Smooth muscle cell (in vitro differentiated cells): ENCODE measurements at regions not wholly inside any gene's neighbourhood (a gene's known extent, or its start where the extent isn't known, plus 50 kb on each side); places are given as distances from the start of the nearest gene placed in this dataset.
"Not testable (repeated sequence)": the region's sequence is repeated elsewhere in the genome, so short reads cannot be mapped to it uniquely, and the experiment has no call there.

Experiments
- DNase-seq: peaks from one replicate; lab custom pipeline; 2025; ENCODE audit not compliant: unreplicated experiment; lab: John Stamatoyannopoulos, UW
- H2AFZ ChIP-seq: fragments of 200-600 bp; sonication (generic); 2 replicates; pipeline ENCODE4 v1.6.0; 2016; ENCODE audit warnings: antibody characterized with exemption, low read depth, mild to moderate bottlenecking
- H3F3A ChIP-seq: fragments of 200-600 bp; sonication (generic); 2 replicates; pipeline ENCODE4 v1.6.0; 2017; ENCODE audit warnings: antibody characterized with exemption, low read depth
- H3K27ac ChIP-seq: fragments of 200-600 bp; sonication (generic); 2 replicates; pipeline ENCODE4 v1.5.1; 2016; ENCODE audit warnings: low read depth, mild to moderate bottlenecking
- H3K27me3 ChIP-seq: fragments of 200-600 bp; sonication (generic); 2 replicates; pipeline ENCODE4 v1.6.1; 2016; ENCODE audit warnings: low read depth, mild to moderate bottlenecking
- H3K36me3 ChIP-seq: fragments of 200-600 bp; sonication (generic); 2 replicates; pipeline ENCODE4 v1.5.1; 2016; ENCODE audit warnings: low read depth
- H3K4me1 ChIP-seq: fragments of 200-600 bp; sonication (generic); 2 replicates; pipeline ENCODE4 v1.5.1; 2016; ENCODE audit warnings: low read depth
- H3K4me2 ChIP-seq: fragments of 200-600 bp; sonication (generic); 2 replicates; pipeline ENCODE4 v1.6.0; 2016; ENCODE audit warnings: mild to moderate bottlenecking
- H3K4me3 ChIP-seq: fragments of 200-600 bp; sonication (generic); 2 replicates; pipeline ENCODE4 v1.5.1; 2016; ENCODE audit warnings: mild to moderate bottlenecking
- H3K79me2 ChIP-seq: fragments of 200-600 bp; sonication (generic); 2 replicates; pipeline ENCODE4 v1.6.0; 2016; ENCODE audit warnings: low read depth, mild to moderate bottlenecking
- H3K9ac ChIP-seq: fragments of 200-600 bp; sonication (generic); 2 replicates; pipeline ENCODE4 v1.6.0; 2016; ENCODE audit warnings: low read depth
- H3K9me3 ChIP-seq: fragments of 200-600 bp; sonication (generic); replicated peaks from 2 replicates; pipeline ENCODE4 v1.5.1; 2016; ENCODE audit warnings: low read depth
- H4K20me1 ChIP-seq: fragments of 200-600 bp; sonication (generic); 2 replicates; pipeline ENCODE4 v1.6.0; 2016; ENCODE audit warnings: low read depth
- WGBS: methylation state at CpG from one replicate; pipeline ENCODE4 v1.1.7; 2016; ENCODE audit warnings: low lambda C conversion rate; 5-methylcytosine and 5-hydroxymethylcytosine counted together
- TF ChIP-seq, protein P1 (sequence below): fragments of 200-600 bp; sonication (generic); IDR thresholded peaks from 2 replicates; pipeline ENCODE4 v1.5.1; 2017; ENCODE audit warnings: borderline replicate concordance, mild to moderate bottlenecking, antibody characterized with exemption; ENCODE audit not compliant: insufficient read depth, poor library complexity, severe bottlenecking

DNA sequence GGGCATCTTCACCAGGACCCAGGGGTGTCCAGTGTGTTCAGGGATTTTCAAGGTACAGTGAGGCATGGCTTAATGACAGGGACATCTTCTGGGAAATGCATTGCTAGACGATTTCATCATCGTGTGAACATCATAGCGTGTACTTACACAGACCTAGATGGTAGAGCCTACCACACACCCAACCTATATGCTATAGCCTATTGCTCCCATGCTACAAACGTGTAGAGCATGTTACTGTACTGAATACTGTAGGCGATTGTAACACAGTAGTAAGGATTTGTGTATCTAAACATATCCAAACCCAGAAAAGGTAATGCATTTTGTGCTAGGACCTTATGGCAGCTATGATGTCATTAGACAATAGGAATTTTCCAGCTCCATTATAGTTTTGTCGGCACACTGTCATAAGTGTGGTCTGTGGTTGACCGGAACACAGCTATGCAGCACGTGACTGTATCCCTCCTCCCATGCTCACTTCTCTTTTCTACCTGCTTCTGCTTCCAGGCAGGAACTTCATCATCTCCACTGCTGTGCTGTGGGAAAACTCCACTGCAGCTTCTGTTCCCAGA is 416.2 kb upstream of the NFE2L3 start:
- TF ChIP-seq, protein P1, sequence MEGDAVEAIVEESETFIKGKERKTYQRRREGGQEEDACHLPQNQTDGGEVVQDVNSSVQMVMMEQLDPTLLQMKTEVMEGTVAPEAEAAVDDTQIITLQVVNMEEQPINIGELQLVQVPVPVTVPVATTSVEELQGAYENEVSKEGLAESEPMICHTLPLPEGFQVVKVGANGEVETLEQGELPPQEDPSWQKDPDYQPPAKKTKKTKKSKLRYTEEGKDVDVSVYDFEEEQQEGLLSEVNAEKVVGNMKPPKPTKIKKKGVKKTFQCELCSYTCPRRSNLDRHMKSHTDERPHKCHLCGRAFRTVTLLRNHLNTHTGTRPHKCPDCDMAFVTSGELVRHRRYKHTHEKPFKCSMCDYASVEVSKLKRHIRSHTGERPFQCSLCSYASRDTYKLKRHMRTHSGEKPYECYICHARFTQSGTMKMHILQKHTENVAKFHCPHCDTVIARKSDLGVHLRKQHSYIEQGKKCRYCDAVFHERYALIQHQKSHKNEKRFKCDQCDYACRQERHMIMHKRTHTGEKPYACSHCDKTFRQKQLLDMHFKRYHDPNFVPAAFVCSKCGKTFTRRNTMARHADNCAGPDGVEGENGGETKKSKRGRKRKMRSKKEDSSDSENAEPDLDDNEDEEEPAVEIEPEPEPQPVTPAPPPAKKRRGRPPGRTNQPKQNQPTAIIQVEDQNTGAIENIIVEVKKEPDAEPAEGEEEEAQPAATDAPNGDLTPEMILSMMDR, result no peak
- Histone ChIP-seq H3K4me1 (peaks cover 16% of the 10 kb centered on the region), H3K79me2 (no peaks in the 10 kb centered on the region)

DNA sequence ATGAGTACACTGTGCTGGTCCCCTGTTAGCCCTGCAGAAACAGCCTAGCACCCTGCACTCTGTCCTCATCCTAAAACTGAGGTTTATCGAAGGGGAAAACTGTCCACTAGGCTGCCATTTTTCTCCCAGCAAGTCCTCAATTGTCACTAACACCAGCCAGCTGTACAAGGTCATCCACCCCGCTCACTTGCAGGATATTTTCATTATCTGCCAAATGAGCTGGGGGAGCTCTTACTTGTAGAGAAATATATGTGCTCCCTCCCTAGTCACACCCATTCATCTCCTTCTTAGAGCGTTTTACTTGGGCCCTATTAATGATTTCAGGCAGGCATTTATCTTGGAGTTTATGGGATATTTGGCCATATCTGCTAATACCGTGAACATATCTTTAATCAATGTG is 413.5 kb upstream of the NFE2L3 start:
- H3K4me2 ChIP-seq, result no peak overlapping the region
- 97% methylated on average over 4 of the region's 4 CpGs for WGBS
- H3K79me2 ChIP-seq, result no peaks in the 10 kb centered on the region
- no peak overlapping the region for H2AFZ ChIP-seq
- no peak overlapping the region for H3K27ac ChIP-seq
- DNase-seq, result no peak
- no peaks in the 10 kb centered on the region for H3K9me3 ChIP-seq
- no peak overlapping the region for H3K4me3 ChIP-seq
- H3K4me1 ChIP-seq, result peaks cover 3% of the 10 kb centered on the region
- H3F3A ChIP-seq, result no peaks in the 10 kb centered on the region
- H4K20me1 ChIP-seq, result no peaks in the 10 kb centered on the region
- TF ChIP-seq, protein P1, result no peak
- no peak overlapping the region for H3K9ac ChIP-seq
- no peaks in the 10 kb centered on the region for H3K36me3 ChIP-seq
- H3K27me3 ChIP-seq, result no peaks in the 10 kb centered on the region

More for the DNA sequence above, 416.2 kb upstream of the NFE2L3 start:
- Histone ChIP-seq H3K27ac (no peak overlapping the region), H3K4me3 (no peak overlapping the region), H3K27me3 (no peaks in the 10 kb centered on the region), H3K9ac (no peak overlapping the region), H2AFZ (no peak overlapping the region), H3K9me3 (no peaks in the 10 kb centered on the region), H3K4me2 (no peak overlapping the region), H4K20me1 (no peaks in the 10 kb centered on the region), H3K36me3 (no peaks in the 10 kb centered on the region), H3F3A (no peaks in the 10 kb centered on the region)
- WGBS, result 81% methylated on average over 8 of the region's 8 CpGs
- DNase-seq, result no peak

DNA sequence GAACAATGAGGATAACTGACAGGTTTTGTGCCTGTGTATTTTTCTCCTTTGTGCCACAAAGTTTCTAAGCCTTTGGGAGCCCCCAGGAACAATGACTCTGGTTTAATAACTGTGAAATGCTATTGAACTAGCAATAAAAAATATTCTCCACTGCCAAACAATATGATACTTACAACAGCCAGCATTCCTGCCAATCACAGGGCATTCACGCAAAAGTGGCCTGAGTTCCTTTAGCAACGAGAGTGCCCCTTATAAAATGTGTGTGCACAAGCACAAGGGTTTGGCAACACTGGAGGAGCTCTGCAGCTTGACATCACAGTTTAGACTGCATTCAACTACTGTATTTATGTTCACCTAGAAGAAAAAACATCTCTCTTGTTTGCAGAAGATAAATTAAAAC is 412.9 kb upstream of the NFE2L3 start:
- Histone ChIP-seq H2AFZ (no peak overlapping the region), H3K4me3 (no peak overlapping the region), H3K36me3 (no peaks in the 10 kb centered on the region), H4K20me1 (no peaks in the 10 kb centered on the region), H3K4me2 (no peak overlapping the region), H3K27me3 (no peaks in the 10 kb centered on the region), H3K4me1 (peaks cover 3% of the 10 kb centered on the region), H3K9ac (no peak overlapping the region), H3K9me3 (no peaks in the 10 kb centered on the region), H3K79me2 (no peaks in the 10 kb centered on the region), H3F3A (no peaks in the 10 kb centered on the region), H3K27ac (no peak overlapping the region)
- no peak for DNase-seq
- 77% methylated on average over 2 of the region's 2 CpGs for WGBS
- TF ChIP-seq, protein P1, result no peak

DNA sequence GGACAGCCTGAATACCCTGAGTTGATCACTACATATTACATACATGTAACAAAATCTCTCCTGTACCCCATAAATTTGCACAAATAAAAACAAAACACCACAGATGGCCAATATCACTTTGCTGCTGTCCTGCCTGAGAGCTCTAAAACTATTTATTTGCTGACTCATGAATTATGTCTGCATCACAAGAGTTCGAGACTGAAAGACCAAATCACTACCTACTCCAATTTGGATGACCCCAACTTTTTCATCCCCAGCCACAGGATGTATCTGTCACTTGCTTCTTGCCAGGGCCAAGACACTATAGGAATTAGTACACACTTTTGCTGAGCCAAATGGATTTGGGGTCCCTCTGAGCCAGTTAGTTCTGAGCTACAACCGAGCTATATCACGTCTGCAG is 409.7 kb upstream of the NFE2L3 start:
- Histone ChIP-seq H3K4me2 (no peak overlapping the region), H2AFZ (no peak overlapping the region), H3K36me3 (no peaks in the 10 kb centered on the region), H3K27ac (no peak overlapping the region), H3K4me1 (no peaks in the 10 kb centered on the region), H3F3A (no peaks in the 10 kb centered on the region), H3K79me2 (no peaks in the 10 kb centered on the region), H3K9ac (no peak overlapping the region), H3K9me3 (no peaks in the 10 kb centered on the region), H3K4me3 (no peak overlapping the region), H3K27me3 (no peaks in the 10 kb centered on the region), H4K20me1 (no peaks in the 10 kb centered on the region)
- TF ChIP-seq, protein P1, result no peak
- DNase-seq, result no peak
- 81% methylated on average over 3 of the region's 3 CpGs for WGBS

DNA sequence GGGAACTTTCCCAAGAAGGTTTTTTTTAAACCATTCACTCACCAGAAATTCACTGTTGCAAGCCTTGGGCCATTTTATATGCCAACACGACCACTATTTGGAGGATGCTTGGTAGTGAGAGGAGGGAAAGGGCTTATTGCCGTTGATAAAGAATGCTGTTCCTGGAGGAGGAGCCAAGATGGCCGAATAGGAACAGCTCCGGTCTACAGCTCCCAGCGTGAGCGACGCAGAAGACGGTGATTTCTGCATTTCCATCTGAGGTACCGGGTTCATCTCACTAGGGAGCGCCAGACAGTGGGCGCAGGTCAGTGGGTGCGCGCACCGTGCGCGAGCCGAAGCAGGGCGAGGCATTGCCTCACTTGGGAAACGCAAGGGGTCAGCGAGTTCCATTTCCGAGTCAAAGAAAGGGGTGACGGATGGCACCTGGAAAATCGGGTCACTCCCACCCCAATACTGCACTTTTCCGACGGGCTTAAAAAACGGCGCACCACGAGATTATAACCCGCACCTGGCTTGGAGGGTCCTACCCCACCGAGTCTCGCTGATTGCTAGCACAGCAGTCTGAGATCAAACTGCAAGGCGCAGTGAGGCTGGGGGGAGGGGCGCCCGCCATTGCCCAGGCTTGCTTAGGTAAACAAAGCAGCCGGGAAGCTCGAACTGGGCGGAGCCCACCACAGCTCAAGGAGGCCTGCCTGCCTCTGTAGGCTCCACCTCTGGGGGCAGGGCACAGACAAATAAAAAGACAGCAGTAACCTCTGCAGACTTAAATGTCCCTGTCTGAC is 408.1 kb upstream of the NFE2L3 start:
- not testable (repeated sequence) for DNase-seq, H3K79me2 ChIP-seq, H3F3A ChIP-seq, H3K4me2 ChIP-seq, H3K9ac ChIP-seq, H3K4me3 ChIP-seq, H2AFZ ChIP-seq, H3K4me1 ChIP-seq, H3K27me3 ChIP-seq, H3K9me3 ChIP-seq, H3K36me3 ChIP-seq, H4K20me1 ChIP-seq, H3K27ac ChIP-seq
- WGBS, result 75% methylated on average over 11 of the region's 37 CpGs
